SK-N-SH treated with all-trans-retinoic acid at 6 μM for 48 hours (cell line): ENCODE measurements at regions not wholly inside any gene's neighbourhood (a gene's known extent, or its start where the extent isn't known, plus 50 kb on each side); places are given as distances from the start of the nearest gene placed in this dataset.

Source experiments
- ATAC-seq: fragments of 200-7000 bp; cut with Tn5 transposase; 3 replicates; pipeline ENCODE4 v1.9.1; 2020; ENCODE audit warnings: mild to moderate bottlenecking, moderate library complexity
- ARNTL ChIP-seq: fragments of 450-650 bp; formaldehyde crosslinking; IDR thresholded peaks from 2 replicates; pipeline ENCODE4 v1.5.0; 2020; ENCODE audit warnings: low read depth, mild to moderate bottlenecking, moderate library complexity, borderline replicate concordance
- BACH2 ChIP-seq: fragments of 250-450 bp; sonication (Bioruptor Pico); IDR thresholded peaks from 2 replicates; pipeline ENCODE4 v1.9.0; 2021; ENCODE audit warnings: mild to moderate bottlenecking, borderline replicate concordance
- ESRRG ChIP-seq: fragments of 250-450 bp; sonication (Bioruptor Pico); IDR thresholded peaks from 2 replicates; pipeline ENCODE4 v1.6.1; 2021; ENCODE audit warnings: mild to moderate bottlenecking
- ISL1 ChIP-seq: fragments of 250-450 bp; sonication (Bioruptor Pico); IDR thresholded peaks from 2 replicates; pipeline ENCODE4 v2.1.2; 2022; ENCODE audit warnings: mild to moderate bottlenecking, moderate library complexity
- OSR1 ChIP-seq: fragments of 250-450 bp; sonication (Bioruptor Pico); IDR thresholded peaks from 2 replicates; pipeline ENCODE4 v1.8.0; 2022; ENCODE audit warnings: moderate library complexity, mild to moderate bottlenecking, inconsistent platforms
- PPARA ChIP-seq: fragments of 250-450 bp; sonication (Bioruptor Pico); IDR thresholded peaks from 2 replicates; pipeline ENCODE4 v1.5.0; 2020; ENCODE audit warnings: mild to moderate bottlenecking, borderline replicate concordance
- RARB ChIP-seq: fragments of 250-450 bp; sonication (Bioruptor Pico); IDR thresholded peaks from 2 replicates; pipeline ENCODE4 v1.8.0; 2021; ENCODE audit warnings: mild to moderate bottlenecking, moderate library complexity
- SNAI2 ChIP-seq: fragments of 250-450 bp; sonication (Bioruptor Pico); IDR thresholded peaks from 2 replicates; pipeline ENCODE4 v1.5.0; 2020; ENCODE audit warnings: mild to moderate bottlenecking, moderate library complexity
- TCF4 ChIP-seq: fragments of 250-450 bp; sonication (Bioruptor Pico); IDR thresholded peaks from 2 replicates; pipeline ENCODE4 v1.8.0; 2021; ENCODE audit warnings: mild to moderate bottlenecking, moderate library complexity, borderline replicate concordance
- TOX ChIP-seq: fragments of 250-450 bp; sonication (Bioruptor Pico); IDR thresholded peaks from 2 replicates; pipeline ENCODE4 v1.8.0; 2021; ENCODE audit warnings: mild to moderate bottlenecking, moderate library complexity, borderline replicate concordance
- ZC3H10 ChIP-seq: fragments of 250-450 bp; sonication (Bioruptor Pico); IDR thresholded peaks from 2 replicates; pipeline ENCODE4 v1.5.1; 2021; ENCODE audit warnings: mild to moderate bottlenecking, moderate library complexity
- ZFP3 ChIP-seq: fragments of 250-450 bp; sonication (Bioruptor Pico); IDR thresholded peaks from 2 replicates; pipeline ENCODE4 v1.5.0; 2020; ENCODE audit warnings: mild to moderate bottlenecking, moderate library complexity
- ZNF565 ChIP-seq: fragments of 450-650 bp; formaldehyde crosslinking; conservative IDR thresholded peaks from 2 replicates; pipeline ENCODE4 v1.5.0; 2020; ENCODE audit warnings: low read depth, mild to moderate bottlenecking, moderate library complexity
- ZNF70 ChIP-seq: fragments of 450-650 bp; formaldehyde crosslinking; IDR thresholded peaks from 2 replicates; pipeline ENCODE4 v1.5.0; 2020; ENCODE audit warnings: mild to moderate bottlenecking, moderate library complexity
- TF ChIP-seq, protein P1 (sequence below): fragments of 250-450 bp; sonication (Bioruptor Pico); IDR thresholded peaks from 2 replicates; pipeline ENCODE4 v1.5.1; 2021; ENCODE audit warnings: mild to moderate bottlenecking, moderate library complexity
- TF ChIP-seq, protein P2 (sequence below): fragments of 250-450 bp; sonication (Bioruptor Pico); IDR thresholded peaks from 2 replicates; pipeline ENCODE4 v1.8.0; 2021; ENCODE audit warnings: low read depth, mild to moderate bottlenecking, moderate library complexity, borderline replicate concordance
- TF ChIP-seq, protein P3 (sequence below): fragments of 250-450 bp; sonication (Bioruptor Pico); IDR thresholded peaks from 2 replicates; pipeline ENCODE4 v1.8.0; 2020; ENCODE audit warnings: mild to moderate bottlenecking, moderate library complexity, borderline replicate concordance
- TF ChIP-seq, protein P4 (sequence below): fragments of 250-450 bp; sonication (Bioruptor Pico); IDR thresholded peaks from 2 replicates; pipeline ENCODE4 v1.5.1; 2020; ENCODE audit warnings: low read depth, mild to moderate bottlenecking, moderate library complexity

DNA sequence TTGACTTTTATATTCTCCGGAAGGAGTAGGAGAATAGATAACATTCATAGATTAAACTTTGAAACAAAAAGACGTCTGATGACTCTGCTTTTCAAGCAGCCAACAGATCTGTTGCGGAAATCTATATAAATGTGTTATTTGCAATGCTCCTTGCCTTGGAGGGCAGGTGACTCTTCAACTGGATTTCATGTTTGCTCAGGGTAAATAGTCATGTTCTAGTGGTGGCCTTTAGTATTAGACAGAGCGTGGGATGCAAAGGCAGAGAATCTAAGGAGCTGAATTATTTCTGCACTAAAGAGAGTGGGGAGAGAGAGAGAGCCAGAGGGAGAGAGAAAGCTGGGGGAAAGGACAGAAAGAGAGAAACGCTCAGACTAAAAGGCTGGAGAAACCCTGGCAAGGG is 454.3 kb downstream of the AJAP1 start (continued):
- TF ChIP-seq ESRRG (CRISPR knock-in tag) (no peak), PPARA (CRISPR knock-in tag) (no peak), OSR1 (CRISPR knock-in tag) (no peak), BACH2 (CRISPR knock-in tag) (no peak), SNAI2 (CRISPR knock-in tag) (no peak), TOX (no peak)
- TF ChIP-seq, protein P1, sequence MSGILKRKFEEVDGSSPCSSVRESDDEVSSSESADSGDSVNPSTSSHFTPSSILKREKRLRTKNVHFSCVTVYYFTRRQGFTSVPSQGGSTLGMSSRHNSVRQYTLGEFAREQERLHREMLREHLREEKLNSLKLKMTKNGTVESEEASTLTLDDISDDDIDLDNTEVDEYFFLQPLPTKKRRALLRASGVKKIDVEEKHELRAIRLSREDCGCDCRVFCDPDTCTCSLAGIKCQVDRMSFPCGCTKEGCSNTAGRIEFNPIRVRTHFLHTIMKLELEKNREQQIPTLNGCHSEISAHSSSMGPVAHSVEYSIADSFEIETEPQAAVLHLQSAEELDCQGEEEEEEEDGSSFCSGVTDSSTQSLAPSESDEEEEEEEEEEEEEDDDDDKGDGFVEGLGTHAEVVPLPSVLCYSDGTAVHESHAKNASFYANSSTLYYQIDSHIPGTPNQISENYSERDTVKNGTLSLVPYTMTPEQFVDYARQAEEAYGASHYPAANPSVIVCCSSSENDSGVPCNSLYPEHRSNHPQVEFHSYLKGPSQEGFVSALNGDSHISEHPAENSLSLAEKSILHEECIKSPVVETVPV: no peak

DNA sequence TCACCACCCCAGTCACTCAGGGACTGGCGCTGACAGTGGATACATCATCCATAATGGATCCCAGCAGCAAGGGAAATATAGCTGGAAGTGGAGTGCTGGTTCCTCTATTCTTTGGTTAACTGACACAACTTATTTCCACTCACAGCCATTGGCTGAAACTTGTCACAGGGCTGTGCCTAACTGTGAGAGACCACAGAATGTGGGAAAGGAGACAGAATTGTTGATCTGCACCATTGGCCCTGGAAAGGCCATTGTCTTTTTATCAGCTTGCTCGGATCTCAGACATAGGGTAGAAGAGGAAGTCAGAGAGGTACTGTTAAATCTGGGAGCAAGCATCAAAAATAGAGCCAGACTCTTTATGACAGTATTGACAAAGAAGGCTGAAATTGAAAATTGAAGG is 451.3 kb downstream of the AJAP1 start:
- TF ChIP-seq ARNTL (CRISPR knock-in tag): no peak
- TF ChIP-seq, protein P2, sequence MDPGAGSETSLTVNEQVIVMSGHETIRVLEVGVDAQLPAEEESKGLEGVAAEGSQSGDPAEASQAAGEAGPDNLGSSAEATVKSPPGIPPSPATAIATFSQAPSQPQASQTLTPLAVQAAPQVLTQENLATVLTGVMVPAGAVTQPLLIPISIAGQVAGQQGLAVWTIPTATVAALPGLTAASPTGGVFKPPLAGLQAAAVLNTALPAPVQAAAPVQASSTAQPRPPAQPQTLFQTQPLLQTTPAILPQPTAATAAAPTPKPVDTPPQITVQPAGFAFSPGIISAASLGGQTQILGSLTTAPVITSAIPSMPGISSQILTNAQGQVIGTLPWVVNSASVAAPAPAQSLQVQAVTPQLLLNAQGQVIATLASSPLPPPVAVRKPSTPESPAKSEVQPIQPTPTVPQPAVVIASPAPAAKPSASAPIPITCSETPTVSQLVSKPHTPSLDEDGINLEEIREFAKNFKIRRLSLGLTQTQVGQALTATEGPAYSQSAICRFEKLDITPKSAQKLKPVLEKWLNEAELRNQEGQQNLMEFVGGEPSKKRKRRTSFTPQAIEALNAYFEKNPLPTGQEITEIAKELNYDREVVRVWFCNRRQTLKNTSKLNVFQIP (CRISPR knock-in tag): no peak
- no peak for TF ChIP-seq ZFP3 (CRISPR knock-in tag)
- TF ChIP-seq ZNF70: no peak
- no peak for TF ChIP-seq ZC3H10 (CRISPR knock-in tag)
- ATAC-seq: no peak

DNA sequence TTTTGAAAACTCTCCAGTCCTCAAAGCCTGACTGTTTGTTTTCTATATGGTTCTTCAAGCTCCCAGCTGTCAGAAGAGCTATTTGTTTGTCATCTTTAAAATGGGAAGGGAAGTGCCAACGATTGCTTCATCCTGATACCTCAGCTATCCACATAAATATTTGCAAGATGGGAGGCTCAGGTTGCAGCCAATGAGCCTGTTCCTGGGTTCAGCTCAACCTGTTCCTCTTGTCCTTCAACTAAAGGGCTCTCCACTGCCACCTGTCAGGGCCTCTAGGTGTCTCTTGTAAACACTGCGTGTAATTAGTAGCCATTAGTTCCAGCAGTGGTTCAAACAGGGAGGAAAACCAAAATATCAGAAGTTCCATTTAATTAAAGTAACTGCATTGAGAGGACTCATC is 445.1 kb downstream of the AJAP1 start:
- no peak for ATAC-seq
- no peak for TF ChIP-seq RARB (CRISPR knock-in tag)
- no peak for TF ChIP-seq BACH2 (CRISPR knock-in tag)
- TF ChIP-seq, protein P1: no peak
- no peak for TF ChIP-seq ISL1 (CRISPR knock-in tag)
- TF ChIP-seq TCF4 (CRISPR knock-in tag): no peak
- no peak for TF ChIP-seq ZNF565 (CRISPR knock-in tag)
- TF ChIP-seq PPARA (CRISPR knock-in tag): no peak
- no peak for TF ChIP-seq SNAI2 (CRISPR knock-in tag)
- TF ChIP-seq, protein P3, sequence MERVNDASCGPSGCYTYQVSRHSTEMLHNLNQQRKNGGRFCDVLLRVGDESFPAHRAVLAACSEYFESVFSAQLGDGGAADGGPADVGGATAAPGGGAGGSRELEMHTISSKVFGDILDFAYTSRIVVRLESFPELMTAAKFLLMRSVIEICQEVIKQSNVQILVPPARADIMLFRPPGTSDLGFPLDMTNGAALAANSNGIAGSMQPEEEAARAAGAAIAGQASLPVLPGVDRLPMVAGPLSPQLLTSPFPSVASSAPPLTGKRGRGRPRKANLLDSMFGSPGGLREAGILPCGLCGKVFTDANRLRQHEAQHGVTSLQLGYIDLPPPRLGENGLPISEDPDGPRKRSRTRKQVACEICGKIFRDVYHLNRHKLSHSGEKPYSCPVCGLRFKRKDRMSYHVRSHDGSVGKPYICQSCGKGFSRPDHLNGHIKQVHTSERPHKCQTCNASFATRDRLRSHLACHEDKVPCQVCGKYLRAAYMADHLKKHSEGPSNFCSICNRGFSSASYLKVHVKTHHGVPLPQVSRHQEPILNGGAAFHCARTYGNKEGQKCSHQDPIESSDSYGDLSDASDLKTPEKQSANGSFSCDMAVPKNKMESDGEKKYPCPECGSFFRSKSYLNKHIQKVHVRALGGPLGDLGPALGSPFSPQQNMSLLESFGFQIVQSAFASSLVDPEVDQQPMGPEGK (CRISPR knock-in tag): no peak
- TF ChIP-seq TOX: no peak
- TF ChIP-seq ARNTL (CRISPR knock-in tag): no peak

DNA sequence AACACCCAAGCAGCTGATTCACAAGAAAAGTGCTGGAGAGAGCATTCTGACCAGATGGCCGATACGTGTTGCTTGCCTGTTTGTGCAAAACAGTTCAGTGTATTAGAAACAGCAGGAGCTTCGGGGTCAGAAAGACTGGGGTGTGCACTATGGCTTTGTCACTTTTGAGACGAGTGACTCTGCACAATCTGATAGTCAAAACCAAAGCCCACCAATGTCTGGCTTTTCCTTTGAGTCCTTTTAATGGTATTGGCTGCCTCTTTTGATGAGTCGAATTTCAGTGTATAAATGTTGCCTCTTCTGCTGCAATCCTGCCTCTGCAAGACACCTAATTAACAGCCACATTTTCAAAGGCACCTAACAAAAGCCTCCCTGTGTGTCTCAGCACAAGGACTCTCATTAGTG is 444.6 kb downstream of the AJAP1 start:
- no peak for ATAC-seq
- no peak for TF ChIP-seq OSR1 (CRISPR knock-in tag)
- TF ChIP-seq ZNF70: no peak
- TF ChIP-seq ISL1 (CRISPR knock-in tag): no peak
- no peak for TF ChIP-seq ZC3H10 (CRISPR knock-in tag)
- TF ChIP-seq, protein P4, sequence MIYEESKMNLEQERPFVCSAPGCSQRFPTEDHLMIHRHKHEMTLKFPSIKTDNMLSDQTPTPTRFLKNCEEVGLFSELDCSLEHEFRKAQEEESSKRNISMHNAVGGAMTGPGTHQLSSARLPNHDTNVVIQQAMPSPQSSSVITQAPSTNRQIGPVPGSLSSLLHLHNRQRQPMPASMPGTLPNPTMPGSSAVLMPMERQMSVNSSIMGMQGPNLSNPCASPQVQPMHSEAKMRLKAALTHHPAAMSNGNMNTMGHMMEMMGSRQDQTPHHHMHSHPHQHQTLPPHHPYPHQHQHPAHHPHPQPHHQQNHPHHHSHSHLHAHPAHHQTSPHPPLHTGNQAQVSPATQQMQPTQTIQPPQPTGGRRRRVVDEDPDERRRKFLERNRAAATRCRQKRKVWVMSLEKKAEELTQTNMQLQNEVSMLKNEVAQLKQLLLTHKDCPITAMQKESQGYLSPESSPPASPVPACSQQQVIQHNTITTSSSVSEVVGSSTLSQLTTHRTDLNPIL: no peak
- TF ChIP-seq, protein P1: no peak
- no peak for TF ChIP-seq ESRRG (CRISPR knock-in tag)
- TF ChIP-seq PPARA (CRISPR knock-in tag): no peak
- no peak for TF ChIP-seq RARB (CRISPR knock-in tag)
